BE2C (cell line): ENCODE measurements at regions not wholly inside any gene's neighbourhood (a gene's known extent, or its start where the extent isn't known, plus 50 kb on each side); places are given as distances from the start of the nearest gene placed in this dataset.

Experiments used
- DNase-seq: peaks from one replicate; pipeline ENCODE4 v3.0.0-alpha.2; 2020
- H3K27me3 ChIP-seq: fragments of 250-450 bp; sonication (Bioruptor Pico); 2 replicates; pipeline ENCODE4 v1.5.1; 2020; ENCODE audit warnings: mild to moderate bottlenecking
- H3K36me3 ChIP-seq: fragments of 250-450 bp; sonication (Bioruptor Pico); 2 replicates; pipeline ENCODE4 v1.5.1; 2020; ENCODE audit warnings: mild to moderate bottlenecking
- H3K4me1 ChIP-seq: fragments of 250-450 bp; sonication (Bioruptor Pico); 2 replicates; pipeline ENCODE4 v1.5.1; 2020
- H3K4me3 ChIP-seq: 2 replicates; pipeline ENCODE4 v1.5.1; 2011; ENCODE audit warnings: low read depth, low read length
- H3K9me3 ChIP-seq: fragments of 250-450 bp; sonication (Bioruptor Pico); 2 replicates; pipeline ENCODE4 v1.5.1; 2020
- TF ChIP-seq, protein P1 (sequence below): IDR thresholded peaks from 2 replicates; pipeline ENCODE4 v1.5.1; 2012; ENCODE audit warnings: mild to moderate bottlenecking, low read depth, low read length

DNA sequence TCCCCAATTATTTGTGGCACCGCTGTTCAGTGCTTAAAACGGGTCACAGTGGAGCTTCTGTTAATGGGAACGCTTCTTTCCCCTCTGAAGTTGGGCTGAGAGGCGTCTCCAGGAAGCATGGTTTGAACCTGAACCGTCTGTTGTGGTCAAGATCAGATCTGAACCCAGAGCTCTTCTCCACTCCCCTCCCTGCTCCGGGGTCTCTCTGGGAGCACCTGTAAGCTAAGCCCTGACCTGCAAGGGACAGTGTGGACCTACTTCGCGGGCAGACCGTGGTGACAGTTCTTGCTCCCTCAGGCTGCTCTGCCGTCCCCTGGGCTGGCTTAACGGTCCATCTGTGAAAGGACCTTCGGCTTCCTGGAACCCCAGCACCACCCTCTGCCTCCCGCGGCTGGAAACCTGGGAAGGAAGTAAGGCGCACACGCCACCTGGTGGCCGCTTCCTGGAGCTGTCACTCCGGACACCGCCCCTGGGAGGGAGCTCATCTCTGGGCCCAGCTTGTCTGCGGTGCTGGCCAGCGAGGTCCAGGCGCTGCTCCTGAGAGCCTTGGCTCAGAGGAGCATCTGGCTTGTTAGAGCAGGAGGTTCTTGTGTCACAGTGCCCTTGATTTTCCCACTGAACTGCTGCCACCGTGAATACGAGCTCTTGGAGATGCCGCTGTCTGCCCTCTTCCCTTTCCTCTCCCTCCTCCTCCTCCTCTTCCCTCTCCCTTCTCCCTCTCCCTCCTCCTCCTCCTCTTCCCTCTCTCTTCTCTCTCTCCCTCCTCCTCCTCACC, 518.5 kb upstream of the EEF2KMT start:
- Histone ChIP-seq H3K36me3 (no peaks in the 10 kb centered on the region), H3K27me3 (no peaks in the 10 kb centered on the region), H3K4me3 (peak overlapping the region; percentile 49), H3K4me1 (peaks cover 20% of the 10 kb centered on the region), H3K9me3 (no peaks in the 10 kb centered on the region)
- TF ChIP-seq, protein P1, sequence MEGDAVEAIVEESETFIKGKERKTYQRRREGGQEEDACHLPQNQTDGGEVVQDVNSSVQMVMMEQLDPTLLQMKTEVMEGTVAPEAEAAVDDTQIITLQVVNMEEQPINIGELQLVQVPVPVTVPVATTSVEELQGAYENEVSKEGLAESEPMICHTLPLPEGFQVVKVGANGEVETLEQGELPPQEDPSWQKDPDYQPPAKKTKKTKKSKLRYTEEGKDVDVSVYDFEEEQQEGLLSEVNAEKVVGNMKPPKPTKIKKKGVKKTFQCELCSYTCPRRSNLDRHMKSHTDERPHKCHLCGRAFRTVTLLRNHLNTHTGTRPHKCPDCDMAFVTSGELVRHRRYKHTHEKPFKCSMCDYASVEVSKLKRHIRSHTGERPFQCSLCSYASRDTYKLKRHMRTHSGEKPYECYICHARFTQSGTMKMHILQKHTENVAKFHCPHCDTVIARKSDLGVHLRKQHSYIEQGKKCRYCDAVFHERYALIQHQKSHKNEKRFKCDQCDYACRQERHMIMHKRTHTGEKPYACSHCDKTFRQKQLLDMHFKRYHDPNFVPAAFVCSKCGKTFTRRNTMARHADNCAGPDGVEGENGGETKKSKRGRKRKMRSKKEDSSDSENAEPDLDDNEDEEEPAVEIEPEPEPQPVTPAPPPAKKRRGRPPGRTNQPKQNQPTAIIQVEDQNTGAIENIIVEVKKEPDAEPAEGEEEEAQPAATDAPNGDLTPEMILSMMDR: peak; percentile 92
- peak; percentile 90 for DNase-seq

- Histone ChIP-seq H3K36me3 (no peaks in the 10 kb centered on the region), H3K4me1 (peaks cover 48% of the 10 kb centered on the region), H3K27me3 (no peaks in the 10 kb centered on the region), H3K9me3 (no peaks in the 10 kb centered on the region), H3K4me3 (peak overlapping the region; percentile 25; the same call in 1 of the 2 replicates)
- peak; percentile 66 for DNase-seq
- TF ChIP-seq, protein P1: peak; percentile 54
Observed at GRCh38 chr16:5607169-5607568, 509.6 kb upstream of the EEF2KMT start.

GRCh38 chr16:5605404-5605803, 507.8 kb upstream of the EEF2KMT start:
- no peaks in the 10 kb centered on the region for H3K27me3 ChIP-seq
- H3K9me3 ChIP-seq: no peaks in the 10 kb centered on the region
- TF ChIP-seq, protein P1: no peak
- peaks cover 48% of the 10 kb centered on the region for H3K4me1 ChIP-seq
- no peaks in the 10 kb centered on the region for H3K36me3 ChIP-seq
- H3K4me3 ChIP-seq: no peak overlapping the region
- no peak for DNase-seq

DNA sequence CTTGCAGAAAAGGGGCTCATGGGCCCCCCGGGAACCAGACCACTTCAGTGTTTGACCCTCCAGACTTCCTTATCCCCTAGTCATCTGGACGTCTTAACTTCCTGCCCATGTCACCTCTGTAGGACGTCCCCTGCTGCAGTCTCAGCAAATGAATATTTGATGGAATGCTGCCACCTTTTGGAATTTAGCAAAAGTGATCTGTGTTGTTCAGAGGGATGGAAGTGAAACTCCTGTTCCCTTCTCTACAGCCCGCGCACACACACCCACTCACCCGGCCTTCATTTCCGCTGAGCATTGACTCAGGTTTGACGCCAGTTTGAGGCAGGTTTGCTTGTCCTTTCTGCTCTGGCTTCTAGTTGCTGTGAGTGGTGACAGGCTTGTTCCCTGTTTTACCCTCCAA, 507.2 kb upstream of the EEF2KMT start:
- no peaks in the 10 kb centered on the region for H3K36me3 ChIP-seq
- H3K4me3 ChIP-seq: no peak overlapping the region
- H3K4me1 ChIP-seq: peaks cover 48% of the 10 kb centered on the region
- H3K9me3 ChIP-seq: no peaks in the 10 kb centered on the region
- DNase-seq: peak; percentile 56
- no peaks in the 10 kb centered on the region for H3K27me3 ChIP-seq
- TF ChIP-seq, protein P1: peak; percentile 75

DNA sequence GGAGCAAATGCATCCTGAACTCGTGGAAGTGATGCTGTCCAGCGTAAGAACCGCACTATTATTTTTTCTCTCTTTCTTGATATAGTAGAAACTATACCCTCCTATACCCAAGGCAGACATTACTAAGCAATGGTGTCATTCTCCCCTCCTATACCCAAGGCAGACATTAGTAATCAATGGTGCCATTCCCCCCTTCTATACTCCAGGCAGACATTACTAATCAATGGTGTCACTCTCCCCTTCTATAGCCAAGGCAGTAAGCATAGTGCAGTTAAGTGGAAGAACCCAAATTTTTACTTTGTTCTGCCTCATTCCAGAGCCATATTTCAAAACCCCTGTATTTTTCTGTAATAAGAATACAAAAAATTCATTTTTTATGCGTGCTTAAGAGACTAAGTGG, 506.2 kb upstream of the EEF2KMT start:
- H3K36me3 ChIP-seq: no peaks in the 10 kb centered on the region
- peaks cover 48% of the 10 kb centered on the region for H3K4me1 ChIP-seq
- no peaks in the 10 kb centered on the region for H3K9me3 ChIP-seq
- H3K27me3 ChIP-seq: no peaks in the 10 kb centered on the region
- DNase-seq: no peak
- no peak overlapping the region for H3K4me3 ChIP-seq
- TF ChIP-seq, protein P1: no peak

GRCh38 chr16:5601957-5602356, 504.4 kb upstream of the EEF2KMT start:
- no peaks in the 10 kb centered on the region for H3K36me3 ChIP-seq
- H3K9me3 ChIP-seq: no peaks in the 10 kb centered on the region
- H3K27me3 ChIP-seq: no peaks in the 10 kb centered on the region
- no peak for DNase-seq
- H3K4me1 ChIP-seq: peaks cover 29% of the 10 kb centered on the region
- H3K4me3 ChIP-seq: no peak overlapping the region
- TF ChIP-seq, protein P1: 0 out of 2 replicates have a peak, but pooled peaks have one; percentile 8
